Activated CD8-positive, alpha-beta memory T cell treated with anti-CD3 and anti-CD28 coated beads for 24 hours (primary cell): ENCODE measurements at regions not wholly inside any gene's neighbourhood (a gene's known extent, or its start where the extent isn't known, plus 50 kb on each side); places are given as distances from the start of the nearest gene placed in this dataset.

Experiments
- DNase-seq: peaks from one replicate; pipeline ENCODE4 v3.0.0-alpha.2; 2020

- DNase-seq: no peak
These were observed 132.2 kb upstream of the CDH4 start for GRCh38 chr20:61119794-61120410.

GRCh38 chr20:61120595-61121515 is 131.2 kb upstream of the CDH4 start:
- DNase-seq: no peak

DNA sequence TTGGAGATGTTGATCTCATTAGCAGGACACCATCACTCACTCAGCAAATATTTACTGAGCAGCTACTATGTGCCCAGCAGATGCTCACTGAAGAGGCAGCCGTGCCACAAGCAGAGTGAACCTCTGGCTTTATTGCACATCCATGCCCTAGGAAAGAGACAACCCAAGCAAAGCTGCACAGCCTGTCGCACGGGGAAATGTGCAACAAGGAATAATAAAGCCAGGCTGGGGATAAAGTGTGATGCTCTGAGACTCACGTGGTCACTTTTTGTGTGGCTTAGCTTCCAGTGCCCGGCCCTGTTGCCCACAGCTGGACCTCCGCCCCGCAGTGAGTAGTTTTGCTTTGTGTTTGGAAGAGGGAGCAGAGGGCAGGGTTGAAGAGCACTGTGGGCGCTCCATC is 130.4 kb upstream of the CDH4 start:
- DNase-seq: no peak

GRCh38 chr20:61123286-61123685 is 128.8 kb upstream of the CDH4 start:
- no peak for DNase-seq

- no peak for DNase-seq
These were observed 128.2 kb upstream of the CDH4 start for GRCh38 chr20:61123751-61124368.

DNA sequence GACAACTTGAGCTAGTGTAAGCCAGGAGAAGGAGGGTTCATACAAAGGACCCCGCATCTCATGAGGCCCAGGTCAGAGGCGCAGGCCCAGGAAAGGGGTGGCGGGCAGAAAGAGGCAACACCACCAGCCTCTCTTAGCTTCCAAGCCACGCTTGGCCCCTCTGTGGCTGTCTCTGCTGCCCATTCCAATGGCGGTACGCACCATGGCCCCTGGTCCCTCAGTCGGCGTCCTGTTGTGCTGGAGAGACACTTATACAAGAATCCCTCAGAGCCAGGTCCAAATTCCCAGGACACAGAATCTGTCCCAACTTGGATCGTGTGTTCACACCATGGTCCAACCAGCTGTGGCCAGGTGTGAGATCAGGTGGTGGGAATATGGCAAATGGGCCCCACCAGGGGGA is 127.0 kb upstream of the CDH4 start:
- DNase-seq: no peak

- no peak for DNase-seq
These were observed 126.4 kb upstream of the CDH4 start for GRCh38 chr20:61125546-61126180.

- no peak for DNase-seq
These were observed 125.5 kb upstream of the CDH4 start for GRCh38 chr20:61126369-61127195.

DNA sequence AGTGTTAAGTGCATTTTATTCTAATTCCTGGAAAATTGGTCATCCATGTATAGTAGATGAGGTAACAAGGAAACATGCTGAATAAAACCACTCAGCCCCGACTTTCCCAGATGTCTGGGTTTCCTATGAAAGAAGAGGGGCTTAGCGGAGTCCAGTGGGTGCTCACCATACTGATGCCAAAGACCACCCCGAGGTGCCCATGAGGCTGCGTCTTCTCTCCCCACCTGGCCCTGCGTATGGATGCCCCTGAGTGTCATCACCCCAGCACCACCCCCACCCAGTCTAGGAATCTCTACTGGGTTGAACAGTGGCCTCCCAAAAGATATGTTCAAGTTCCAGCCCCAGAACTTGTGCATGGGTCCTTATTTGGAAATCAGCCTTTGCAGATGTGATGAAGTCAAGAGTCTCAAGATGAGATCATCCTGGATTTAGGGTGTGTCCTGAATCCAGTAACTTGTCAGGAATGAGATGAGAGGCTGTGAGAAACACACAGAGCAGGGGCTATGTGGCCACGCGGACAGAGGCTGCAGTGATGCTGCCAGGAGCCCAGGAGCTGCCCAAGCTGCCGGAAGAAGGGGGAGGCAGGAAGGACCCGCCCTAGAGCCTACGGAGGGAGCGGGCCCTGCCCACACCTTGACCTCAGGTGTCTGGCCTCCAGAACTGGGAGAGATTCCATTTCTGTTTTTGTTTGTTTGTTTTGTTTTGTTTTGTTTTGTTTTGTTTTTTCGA is 124.6 kb upstream of the CDH4 start:
- DNase-seq: no peak

DNA sequence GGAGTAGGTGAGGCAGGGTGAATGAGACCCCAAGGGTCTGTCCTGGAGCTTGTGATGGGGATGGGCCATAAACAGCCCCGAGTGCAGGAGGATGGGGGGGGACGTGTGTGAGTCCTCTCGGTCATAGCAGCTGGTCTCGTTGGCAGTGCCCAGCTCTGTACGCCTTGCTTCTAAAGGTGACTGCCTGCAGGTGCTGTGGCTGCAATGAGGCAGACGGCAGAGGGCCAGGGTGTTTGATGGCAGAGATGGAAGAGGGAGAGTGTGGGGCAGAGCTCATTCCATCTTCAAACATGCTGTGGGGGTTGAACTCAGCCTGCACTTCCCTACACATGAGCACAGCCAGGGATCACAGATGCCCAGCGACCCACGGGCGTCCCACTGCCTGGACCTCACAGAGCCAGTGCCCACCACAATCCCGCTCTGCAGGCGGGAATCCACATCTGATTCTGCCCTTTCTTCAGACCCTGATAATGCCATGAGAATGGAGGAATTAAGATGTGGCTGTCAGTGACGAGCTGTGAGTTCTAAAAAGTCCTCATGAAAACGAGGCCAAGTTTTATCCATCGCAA is 123.3 kb upstream of the CDH4 start:
- DNase-seq: no peak

DNA sequence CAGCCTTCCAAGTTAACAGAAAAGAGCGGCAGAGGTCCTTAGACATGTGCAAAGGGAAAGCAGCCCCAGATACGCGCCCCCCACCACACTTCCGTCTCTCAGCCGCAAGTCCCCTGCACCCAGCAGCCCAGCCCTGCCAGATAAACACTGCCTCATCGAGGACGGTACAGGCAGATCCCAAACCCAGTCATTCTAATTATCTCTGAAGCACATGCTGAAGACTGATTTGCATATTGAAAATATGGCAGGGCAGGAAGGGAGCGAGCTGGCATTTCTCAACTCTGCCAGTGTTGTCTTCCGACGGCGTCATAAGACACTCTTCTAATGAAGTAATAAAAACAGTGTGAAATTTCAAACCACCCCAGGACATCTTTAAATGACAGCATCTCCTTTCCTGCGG is 122.8 kb upstream of the CDH4 start:
- DNase-seq: no peak

GRCh38 chr20:61130156-61130555 is 121.9 kb upstream of the CDH4 start:
- DNase-seq: no peak

GRCh38 chr20:61131944-61132343 is 120.1 kb upstream of the CDH4 start:
- no peak for DNase-seq

DNA sequence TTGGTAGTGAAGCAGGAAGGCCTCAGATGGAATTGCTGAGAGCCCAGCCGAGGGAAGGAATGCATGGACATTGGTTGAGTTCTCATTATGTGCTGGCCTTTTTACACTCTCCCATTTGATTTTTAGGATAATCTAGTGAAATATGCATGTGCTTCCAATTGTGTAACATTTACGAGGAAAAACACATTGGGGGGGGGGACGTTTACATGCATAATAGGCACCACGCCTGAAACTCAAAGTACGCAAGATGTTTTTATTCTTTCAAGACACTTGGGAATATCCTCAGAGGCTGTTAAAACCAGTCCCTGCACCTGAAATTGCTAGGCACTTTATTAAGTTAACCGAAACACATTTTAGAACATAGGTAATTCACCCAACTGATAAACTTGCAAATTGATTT is 118.5 kb upstream of the CDH4 start:
- DNase-seq: no peak

- DNase-seq: no peak
These were observed 117.6 kb upstream of the CDH4 start for GRCh38 chr20:61134296-61135030.

- no peak for DNase-seq
These were observed 116.8 kb upstream of the CDH4 start for GRCh38 chr20:61135266-61135665.

- no peak for DNase-seq
These were observed 116.1 kb upstream of the CDH4 start for GRCh38 chr20:61135968-61136367.

- no peak for DNase-seq
These were observed 113.5 kb upstream of the CDH4 start for GRCh38 chr20:61138566-61138965.

DNA sequence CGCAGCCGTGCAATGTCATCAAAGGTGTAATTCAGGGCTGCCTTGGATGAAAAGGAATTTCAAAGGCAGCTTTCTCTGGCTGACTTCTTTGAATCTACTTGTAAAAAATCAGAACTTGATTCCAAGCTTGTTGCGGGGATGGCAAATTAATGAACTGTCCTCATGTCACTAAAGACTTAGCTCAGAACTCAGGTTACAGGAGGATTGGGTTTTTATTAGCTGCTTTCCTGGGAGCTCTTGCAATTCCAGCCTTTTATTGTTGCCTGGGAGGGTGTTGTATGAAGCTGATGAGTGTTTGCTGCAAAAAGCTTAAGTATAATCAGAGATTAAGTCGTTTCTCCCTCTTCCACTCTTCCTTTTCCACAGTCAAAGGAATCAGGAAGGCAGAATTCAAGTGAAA is 113.0 kb upstream of the CDH4 start:
- no peak for DNase-seq

DNA sequence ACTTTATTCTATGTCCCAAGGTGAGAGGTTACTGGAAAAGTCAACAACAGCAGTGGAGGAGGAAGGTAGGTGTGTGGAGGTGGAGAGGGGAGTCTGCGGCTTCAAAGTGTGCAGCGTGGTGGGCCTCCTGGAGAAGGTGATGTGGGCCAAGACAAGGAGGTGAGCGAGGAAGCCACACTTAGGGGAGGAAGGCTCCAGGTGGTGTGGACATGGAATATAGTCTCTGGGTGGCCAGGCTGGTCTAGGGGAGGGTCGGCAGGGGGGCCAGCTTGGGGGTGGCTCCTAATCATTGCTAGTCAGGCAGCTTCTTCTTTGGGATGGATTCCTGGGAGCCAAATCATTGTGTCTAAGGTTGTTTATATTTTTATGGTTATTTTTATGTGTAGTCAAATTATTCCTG is 111.5 kb upstream of the CDH4 start:
- no peak for DNase-seq

- DNase-seq: no peak
These were observed 106.0 kb upstream of the CDH4 start for GRCh38 chr20:61146023-61146422.
